T-cell (primary cell): ENCODE measurements at regions not wholly inside any gene's neighbourhood (a gene's known extent, or its start where the extent isn't known, plus 50 kb on each side); places are given as distances from the start of the nearest gene placed in this dataset.
"Not testable (repeated sequence)": the region's sequence is repeated elsewhere in the genome, so short reads cannot be mapped to it uniquely, and the experiment has no call there.

Source experiments
- ATAC-seq, 4 experiments: fragments of 200-7000 bp in 3 of 4; fragments of 150-1000 bp in 1 of 4; cut with Tn5 transposase; replicated peaks in 1 of 4; 1 replicate in 3 of 4; 2 replicates in 1 of 4; pipeline ENCODE4 v1.10.0; 2021; ENCODE audit warnings: moderate library complexity in 3 of 4, mild to moderate bottlenecking in 2 of 4, moderate number of reproducible peaks in 1 of 4
- CTCF ChIA-PET, 2 donors: fragments of 300-600 bp; sonication (Branson Sonifier 250); formaldehyde crosslinking; loops; one replicate each; lab custom pipeline; 2022; ENCODE audit warnings: antibody characterized with exemption in 2 of 2; lab: Charles Lee
- POLR2A ChIA-PET, 2 donors: fragments of 300-600 bp; sonication (Branson Sonifier 250); formaldehyde crosslinking; loops; one replicate each; lab custom pipeline; 2022; ENCODE audit warnings: antibody characterized with exemption in 2 of 2; lab: Charles Lee
- DNase-seq, 35 experiments: peaks; one replicate each; pipeline versions ENCODE4 v3.0.0 to v3.0.0-alpha.2; 2013 to 2023
- H3K27ac ChIP-seq: one replicate; pipeline ENCODE4 v1.5.1; 2013; ENCODE audit warnings: low read length
- H3K27me3 ChIP-seq, 2 experiments: replicated peaks in 1 of 2; 1 replicate in 1 of 2; 2 replicates in 1 of 2; pipeline versions ENCODE4 v1.6.1 to v1.7.0; 2013; ENCODE audit warnings: low read length in 1 of 2, mixed read lengths in 1 of 2; ENCODE audit not compliant: control insufficient read depth in 2 of 2, insufficient read depth in 2 of 2; ENCODE audit errors: extremely low read depth in 1 of 2
- H3K36me3 ChIP-seq, 2 donors: 1 replicate in 1 of 2; 2 replicates in 1 of 2; pipeline versions ENCODE4 v1.6.1 to v1.7.0; 2013; ENCODE audit warnings: low read length in 1 of 2; ENCODE audit not compliant: control insufficient read depth in 2 of 2, insufficient read depth in 1 of 2; ENCODE audit errors: extremely low read depth in 1 of 2
- H3K4me1 ChIP-seq, 2 experiments: 1 replicate in 1 of 2; 2 replicates in 1 of 2; pipeline versions ENCODE4 v1.6.1 to v1.7.0; 2013; ENCODE audit warnings: low read length in 2 of 2, mixed read lengths in 1 of 2; ENCODE audit not compliant: insufficient read depth in 2 of 2, control insufficient read depth in 1 of 2; ENCODE audit errors: extremely low read depth in 1 of 2
- H3K4me3 ChIP-seq, 2 donors: 1 replicate in 1 of 2; 2 replicates in 1 of 2; pipeline versions ENCODE4 v1.5.1 to v1.7.0; 2013; ENCODE audit warnings: mild to moderate bottlenecking in 2 of 2, low read length in 1 of 2, moderate library complexity in 1 of 2; ENCODE audit not compliant: control insufficient read depth in 1 of 2; ENCODE audit errors: extremely low read depth in 1 of 2
- H3K9me3 ChIP-seq: 2 replicates; pipeline ENCODE4 v1.7.0; 2013
- H3K27ac Mint-ChIP-seq, 2 donors: one replicate each; pipeline ENCODE4 v1.8.0; 2020 to 2021; ENCODE audit warnings: mild to moderate bottlenecking in 2 of 2, mixed read lengths in 2 of 2
- H3K27me3 Mint-ChIP-seq, 2 donors: one replicate each; pipeline ENCODE4 v1.8.0; 2021 to 2022; ENCODE audit warnings: mixed read lengths in 2 of 2
- H3K36me3 Mint-ChIP-seq: one replicate; pipeline ENCODE4 v1.8.0; 2021; ENCODE audit warnings: mixed read lengths
- H3K4me1 Mint-ChIP-seq, 3 donors: one replicate each; pipeline ENCODE4 v1.8.0; 2020 to 2022; ENCODE audit warnings: mixed read lengths in 3 of 3, mild to moderate bottlenecking in 1 of 3
- H3K4me3 Mint-ChIP-seq, 3 donors: one replicate each; pipeline ENCODE4 v1.8.0; 2020 to 2022; ENCODE audit warnings: mild to moderate bottlenecking in 3 of 3, mixed read lengths in 3 of 3, moderate library complexity in 3 of 3
- H3K9me3 Mint-ChIP-seq, 3 donors: one replicate each; pipeline ENCODE4 v1.8.0; 2020 to 2022; ENCODE audit warnings: mixed read lengths in 3 of 3
- WGBS: methylation state at CpG from one replicate; pipeline ENCODE4 v1.1.5; 2013; ENCODE audit warnings: missing lambda C conversion rate; ENCODE audit not compliant: insufficient coverage; 5-methylcytosine and 5-hydroxymethylcytosine counted together

- POLR2A ChIA-PET, result no interaction called here
- H3K9me3 ChIP-seq, result no peaks in the 10 kb centered on the region
- peaks cover 0 to 5% (median 4%) of the 10 kb centered on the region in 3 donors for H3K9me3 Mint-ChIP-seq
- no peaks in the 10 kb centered on the region for H3K27me3 Mint-ChIP-seq
- no peak overlapping the region for H3K4me3 ChIP-seq
- DNase-seq (no peak), ATAC-seq (no peak)
- H3K27ac Mint-ChIP-seq, result no peak overlapping the region
- H3K4me1 ChIP-seq, result no peaks in the 10 kb centered on the region
- CTCF ChIA-PET, result interaction anchor here (0.6 to 1.2 kb wide), 2 partner anchors 1253 to 1356 kb away, joined by 4 read pairs; no protein-coding TSS in a partner anchor
- H3K27me3 ChIP-seq, result peaks cover 0 to 2% of the 10 kb centered on the region in 2 experiments
- no peaks in the 10 kb centered on the region for H3K4me1 Mint-ChIP-seq
- WGBS, result no CpG with 5 or more reads among the region's 5 CpGs
- no peak overlapping the region for H3K27ac ChIP-seq
- H3K36me3 Mint-ChIP-seq, result no peaks in the 10 kb centered on the region
- no peak overlapping the region for H3K4me3 Mint-ChIP-seq
- H3K36me3 ChIP-seq, result no peaks in the 10 kb centered on the region
These were observed 338.8 kb upstream of the DNAJC19 start for GRCh38 chr3:181328346-181328745.

- no peak for ATAC-seq
- Histone ChIP-seq H3K27me3 (peaks cover 0 to 2% of the 10 kb centered on the region in 2 experiments), H3K9me3 (no peaks in the 10 kb centered on the region), H3K36me3 (no peaks in the 10 kb centered on the region), H3K4me3 (no peak overlapping the region), H3K27ac (no peak overlapping the region), H3K4me1 (no peaks in the 10 kb centered on the region)
- Mint-ChIP-seq H3K4me3 (no peak overlapping the region), H3K27me3 (peaks cover 0 to 2% of the 10 kb centered on the region in 2 donors), H3K4me1 (no peaks in the 10 kb centered on the region), H3K9me3 (peaks cover 3 to 11% (median 8%) of the 10 kb centered on the region in 3 donors), H3K36me3 (no peaks in the 10 kb centered on the region), H3K27ac (no peak overlapping the region)
- CTCF ChIA-PET, result interaction anchor here (1.2 to 1.3 kb wide), 2 partner anchors 1356 kb away, joined by 4 to 5 read pairs; no protein-coding TSS in a partner anchor
- DNase-seq, result no peak
- 59% methylated on average over 4 of the region's 4 CpGs for whole genome bisulfite sequencing
- POLR2A ChIA-PET, result no interaction called here
These were observed 337.8 kb upstream of the DNAJC19 start for GRCh38 chr3:181327349-181327748.

GRCh38 chr3:181326637-181327223 lies 337.2 kb upstream of the DNAJC19 start:
- H3K4me1 Mint-ChIP-seq, result no peaks in the 10 kb centered on the region
- H3K9me3 Mint-ChIP-seq, result peaks cover 9 to 16% (median 14%) of the 10 kb centered on the region in 3 donors
- DNase-seq (peak in 1 of 35 experiments; percentile 17), ATAC-seq (no peak)
- Histone ChIP-seq H3K27ac (no peak overlapping the region), H3K4me3 (no peak overlapping the region), H3K4me1 (no peaks in the 10 kb centered on the region), H3K9me3 (no peaks in the 10 kb centered on the region), H3K27me3 (peaks cover 0 to 2% of the 10 kb centered on the region in 2 experiments), H3K36me3 (no peaks in the 10 kb centered on the region)
- H3K27me3 Mint-ChIP-seq, result peaks cover 0 to 2% of the 10 kb centered on the region in 2 donors
- no peak overlapping the region for H3K27ac Mint-ChIP-seq
- H3K4me3 Mint-ChIP-seq, result no peak overlapping the region
- CTCF ChIA-PET, result interaction anchor here (1.2 to 1.3 kb wide), 2 partner anchors 1357 kb away, joined by 4 to 5 read pairs; no protein-coding TSS in a partner anchor
- no peaks in the 10 kb centered on the region for H3K36me3 Mint-ChIP-seq
- POLR2A ChIA-PET, result no interaction called here
- WGBS, result 17% methylated on average over 1 of the region's 3 CpGs

GRCh38 chr3:181324516-181324915 lies 335.0 kb upstream of the DNAJC19 start:
- CTCF ChIA-PET, ATAC-seq: not testable (repeated sequence)
- 68% methylated on average over 3 of the region's 5 CpGs for WGBS

GRCh38 chr3:181318321-181318720 lies 328.8 kb upstream of the DNAJC19 start:
- no peaks in the 10 kb centered on the region for H3K36me3 ChIP-seq
- Mint-ChIP-seq H3K36me3 (no peaks in the 10 kb centered on the region), H3K4me3 (no peak overlapping the region), H3K27ac (no peak overlapping the region), H3K4me1 (no peaks in the 10 kb centered on the region), H3K27me3 (peaks cover 0 to 2% of the 10 kb centered on the region in 2 donors), H3K9me3 (peaks cover 12 to 25% (median 17%) of the 10 kb centered on the region in 3 donors)
- no peak for DNase-seq
- H3K27ac ChIP-seq, result no peak overlapping the region
- no peak for ATAC-seq
- no peaks in the 10 kb centered on the region for H3K4me1 ChIP-seq
- ChIA-PET CTCF (no interaction called here), POLR2A (no interaction called here)
- no peaks in the 10 kb centered on the region for H3K27me3 ChIP-seq
- H3K4me3 ChIP-seq, result no peak overlapping the region
- no peaks in the 10 kb centered on the region for H3K9me3 ChIP-seq

More at GRCh38 chr3:181324516-181324915, 335.0 kb upstream of the DNAJC19 start:
- POLR2A ChIA-PET, result interaction anchor here in 1 of 2 donors (0.6 kb wide), 1 partner anchor 99 kb away, joined by 3 read pairs; no protein-coding TSS in a partner anchor
- H3K27me3 ChIP-seq, H3K27ac Mint-ChIP-seq, DNase-seq, H3K9me3 ChIP-seq, H3K27me3 Mint-ChIP-seq, H3K27ac ChIP-seq, H3K36me3 Mint-ChIP-seq, H3K4me3 Mint-ChIP-seq, H3K36me3 ChIP-seq, H3K4me1 Mint-ChIP-seq, H3K4me1 ChIP-seq, H3K4me3 ChIP-seq: not testable (repeated sequence)
- H3K9me3 Mint-ChIP-seq, result peaks cover 12 to 29% (median 22%) of the 10 kb centered on the region in 3 donors

- H3K4me3 ChIP-seq, result no peak overlapping the region
- no peaks in the 10 kb centered on the region for H3K4me1 ChIP-seq
- H3K36me3 ChIP-seq, result no peaks in the 10 kb centered on the region
- CTCF ChIA-PET, result no interaction called here
- WGBS, result 45% methylated on average over 2 of the region's 3 CpGs
- Mint-ChIP-seq H3K9me3 (peaks cover 10 to 20% (median 15%) of the 10 kb centered on the region in 3 donors), H3K27ac (no peak overlapping the region), H3K4me3 (no peak overlapping the region), H3K4me1 (no peaks in the 10 kb centered on the region), H3K27me3 (peaks cover 0 to 2% of the 10 kb centered on the region in 2 donors), H3K36me3 (no peaks in the 10 kb centered on the region)
- DNase-seq, result no peak
- no peak overlapping the region for H3K27ac ChIP-seq
- no peaks in the 10 kb centered on the region for H3K9me3 ChIP-seq
- ATAC-seq, result no peak
- POLR2A ChIA-PET, result no interaction called here
- no peaks in the 10 kb centered on the region for H3K27me3 ChIP-seq
These were observed 328.0 kb upstream of the DNAJC19 start for GRCh38 chr3:181317508-181317907.
